LNCAP (cell line): ENCODE measurements at regions not wholly inside any gene's neighbourhood (a gene's known extent, or its start where the extent isn't known, plus 50 kb on each side); places are given as distances from the start of the nearest gene placed in this dataset.

Experiments used
- CTCF ChIP-seq: fragments of 450-650 bp; IDR thresholded peaks from 2 replicates; pipeline ENCODE4 v1.5.1; 2017; ENCODE audit warnings: mild to moderate bottlenecking

- TF ChIP-seq CTCF = peak; percentile 55
These were observed 379.2 kb upstream of the SPAG17 start for GRCh38 chr1:118563981-118564951.

GRCh38 chr1:118558933-118559332, 373.9 kb upstream of the SPAG17 start:
- no peak for TF ChIP-seq CTCF

GRCh38 chr1:118556936-118557335, 371.9 kb upstream of the SPAG17 start:
- no peak for TF ChIP-seq CTCF

- TF ChIP-seq CTCF = no peak
These were observed 370.6 kb upstream of the SPAG17 start for GRCh38 chr1:118555638-118556037.

GRCh38 chr1:118535901-118536300, 350.9 kb upstream of the SPAG17 start:
- no peak for TF ChIP-seq CTCF

- no peak for TF ChIP-seq CTCF
These were observed 319.8 kb upstream of the SPAG17 start for GRCh38 chr1:118504867-118505266.

- TF ChIP-seq CTCF = no peak
These were observed 319.2 kb upstream of the SPAG17 start for GRCh38 chr1:118504221-118504644.
